LNCAP (cell line): ENCODE measurements at regions not wholly inside any gene's neighbourhood (a gene's known extent, or its start where the extent isn't known, plus 50 kb on each side); places are given as distances from the start of the nearest gene placed in this dataset.

Experiments used
- CTCF ChIP-seq: fragments of 450-650 bp; IDR thresholded peaks from 2 replicates; pipeline ENCODE4 v1.5.1; 2017; ENCODE audit warnings: mild to moderate bottlenecking

- TF ChIP-seq CTCF = no peak
These were observed 231.7 kb downstream of the SIM1 start for GRCh38 chr6:100232781-100233573.

- TF ChIP-seq CTCF = no peak
These were observed 233.8 kb downstream of the SIM1 start for GRCh38 chr6:100230953-100231316.

DNA sequence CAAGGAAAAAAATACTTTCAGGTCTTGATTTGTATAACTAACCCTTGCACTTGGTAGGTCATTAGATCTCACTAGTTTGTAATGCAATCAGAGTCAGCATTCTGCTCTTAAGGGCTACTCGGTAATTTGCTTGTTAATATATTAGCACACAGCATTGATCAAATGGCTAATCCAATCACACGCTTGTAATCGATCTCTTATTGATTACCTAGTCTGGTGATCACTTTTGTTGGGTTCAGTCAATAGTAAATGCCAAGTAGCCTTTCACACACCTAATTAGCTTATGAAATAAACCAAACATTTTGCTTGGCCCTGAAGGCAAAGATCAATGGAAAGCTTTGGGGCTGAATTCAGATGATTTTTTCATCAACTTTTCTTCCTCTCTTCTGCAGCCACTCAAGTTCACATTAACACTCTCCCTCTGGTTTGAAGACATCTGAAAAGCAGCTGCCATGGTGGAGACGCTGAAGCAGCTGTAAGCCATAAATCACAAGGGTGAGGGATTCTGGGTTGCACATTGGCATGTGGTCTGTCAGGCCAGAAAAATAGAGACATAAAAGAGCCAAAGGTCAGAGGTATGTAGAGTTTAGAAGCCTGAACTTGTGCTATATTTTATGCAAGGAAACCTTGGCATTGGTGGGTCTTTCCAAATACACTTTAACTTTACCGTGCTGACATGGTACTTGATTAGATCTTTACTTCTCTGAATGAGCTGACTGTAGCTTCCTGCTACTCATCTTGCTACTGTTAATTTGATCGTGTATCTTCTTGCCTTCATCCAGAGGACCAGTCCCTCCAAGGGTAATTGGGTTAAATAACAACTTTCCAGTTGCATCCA is 234.4 kb downstream of the SIM1 start:
- TF ChIP-seq CTCF = no peak

- no peak for TF ChIP-seq CTCF
These were observed 235.2 kb downstream of the SIM1 start for GRCh38 chr6:100229512-100229911.

- no peak for TF ChIP-seq CTCF
These were observed 234.9 kb upstream of the MCHR2 start for GRCh38 chr6:100228834-100229441.

- no peak for TF ChIP-seq CTCF
These were observed 234.4 kb upstream of the MCHR2 start for GRCh38 chr6:100228437-100228833.

DNA sequence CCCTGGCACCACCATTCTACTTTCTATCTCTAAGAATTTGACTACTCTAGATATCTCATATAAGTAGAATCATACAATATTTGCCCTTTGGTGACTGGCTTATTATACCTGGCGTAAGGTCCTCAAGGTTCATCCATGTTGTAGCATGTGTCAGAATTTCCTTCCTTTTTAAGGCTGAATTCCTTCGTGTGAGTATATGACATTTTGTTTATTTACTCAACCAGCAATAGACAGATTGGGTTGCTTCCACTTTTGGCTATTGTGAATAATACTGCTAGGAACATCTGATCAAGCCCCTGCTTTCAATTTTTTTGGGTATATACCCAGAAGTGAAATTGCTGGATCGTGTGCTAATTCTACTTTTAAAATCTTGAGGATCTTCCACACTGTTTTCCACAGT is 232.8 kb upstream of the MCHR2 start:
- TF ChIP-seq CTCF = no peak
